ENCODE measurements at regions not wholly inside any gene's neighbourhood (a gene's known extent, or its start where the extent isn't known, plus 50 kb on each side); places are given as distances from the start of the nearest gene placed in this dataset.

DNA sequence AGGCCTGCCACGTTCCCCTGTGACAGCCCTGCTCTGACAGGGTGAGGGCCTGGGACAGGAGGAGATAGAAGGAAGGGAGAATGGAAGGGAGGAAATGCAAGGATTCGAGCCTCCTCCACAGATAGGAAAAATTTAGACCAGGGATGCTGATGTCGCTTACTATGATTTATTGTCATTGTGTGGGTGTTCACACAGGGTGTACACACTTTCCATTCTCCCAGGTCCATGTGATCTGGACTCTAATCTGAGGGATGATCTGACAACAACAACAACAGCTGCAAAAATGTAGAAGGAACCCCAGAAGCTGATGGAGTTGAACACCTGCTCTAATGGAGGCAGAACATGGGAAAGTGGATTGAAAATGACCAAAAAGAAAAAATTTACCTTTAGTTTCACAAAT, 231.7 kb upstream of the TNP1 start:
- Histone ChIP-seq H3K9ac (no peak overlapping the region), H3K4me2 (peak overlapping the region in 4 of 11 experiments; percentile 71 to 85 (median 77); a peak in 6 of 22 replicates), H3K27me3 (peaks cover 0 to 6% (median 0%) of the 10 kb centered on the region in 11 experiments; a peak in 2 of 22 replicates), H3K4me1 (peaks cover 38 to 50% (median 48%) of the 10 kb centered on the region in 10 experiments), H3K27ac (no peak overlapping the region), H4K20me1 (no peaks in the 10 kb centered on the region), H3K4me3 (no peak overlapping the region), H3K36me3 (no peaks in the 10 kb centered on the region), H3K9me3 (replicated peaks in 1 of 11) (peaks cover 0 to 4% (median 0%) of the 10 kb centered on the region in 11 experiments; a peak in 3 of 22 replicates)
- no peak for TF ChIP-seq Cebpa-rat (IDR thresholded peaks at IDR 0.05)

DNA sequence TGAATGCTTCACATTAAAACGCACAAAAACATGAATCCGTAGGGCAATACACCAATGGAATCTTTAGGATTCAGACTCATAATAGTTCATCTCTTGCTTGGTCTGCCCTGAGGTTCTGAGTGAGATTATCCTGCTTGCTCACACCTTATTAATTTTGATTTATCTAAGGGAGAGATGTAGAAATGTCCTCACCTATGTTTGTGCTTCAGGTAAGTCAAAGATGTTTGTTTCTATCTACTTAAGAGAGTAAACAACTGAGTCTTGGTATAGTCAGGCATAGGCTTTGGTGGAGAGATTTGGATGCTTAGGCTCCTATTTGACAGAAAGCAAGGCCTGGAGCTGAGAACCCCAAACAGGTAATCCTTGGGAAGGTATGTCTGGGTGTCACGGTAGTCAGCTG, 231.0 kb upstream of the TNP1 start:
- no peaks in the 10 kb centered on the region for H3K36me3 ChIP-seq
- TF ChIP-seq Cebpa-rat (IDR thresholded peaks at IDR 0.05): no peak
- no peaks in the 10 kb centered on the region for H4K20me1 ChIP-seq
- no peak overlapping the region for H3K4me3 ChIP-seq
- H3K27me3 ChIP-seq: peaks cover 0 to 8% (median 0%) of the 10 kb centered on the region in 11 experiments; a peak in 2 of 22 replicates
- H3K4me2 ChIP-seq: peak overlapping the region; percentile 71 to 85 (median 80)
- H3K9me3 ChIP-seq (replicated peaks in 1 of 11): peaks cover 0 to 4% (median 0%) of the 10 kb centered on the region in 11 experiments; a peak in 3 of 22 replicates
- H3K9ac ChIP-seq: no peak overlapping the region
- peak overlapping the region in 3 of 11 experiments; percentile 57 to 63 (median 63); a peak in 3 of 22 replicates for H3K27ac ChIP-seq
- peaks cover 44 to 57% (median 54%) of the 10 kb centered on the region in 10 experiments for H3K4me1 ChIP-seq

DNA sequence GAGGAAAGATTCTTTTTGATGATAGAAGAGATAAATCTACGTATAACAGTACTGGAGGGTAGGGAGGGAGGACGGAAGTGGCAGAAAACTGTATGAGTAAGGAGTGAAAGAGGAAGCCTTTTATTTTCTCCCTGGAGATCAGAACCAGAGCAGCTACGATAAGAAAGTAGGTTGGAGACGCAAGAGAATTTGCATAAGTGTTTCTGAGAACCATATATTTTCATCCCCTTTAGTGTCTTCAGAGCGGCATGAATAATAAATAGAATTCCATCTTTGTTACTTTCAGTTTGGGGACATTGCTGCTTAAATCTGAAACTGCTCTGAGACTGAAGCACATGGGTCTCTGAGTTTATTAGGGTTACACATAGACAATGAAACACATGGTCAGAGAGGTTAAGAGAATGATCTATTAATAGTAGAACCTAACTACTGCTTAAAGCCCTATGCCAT, 230.2 kb upstream of the TNP1 start:
- Histone ChIP-seq H3K27me3 (peaks cover 0 to 16% (median 0%) of the 10 kb centered on the region in 11 experiments; a peak in 2 of 22 replicates), H4K20me1 (no peaks in the 10 kb centered on the region), H3K9ac (peak overlapping the region in 5 of 11 experiments; percentile 2 to 46 (median 30); a peak in 8 of 22 replicates), H3K27ac (peak overlapping the region in 9 of 11 experiments; percentile 1 to 63 (median 53); a peak in 14 of 22 replicates), H3K9me3 (replicated peaks in 1 of 11) (peaks cover 0 to 4% (median 0%) of the 10 kb centered on the region in 11 experiments; a peak in 3 of 22 replicates), H3K4me2 (peak overlapping the region; percentile 71 to 85 (median 80)), H3K36me3 (no peaks in the 10 kb centered on the region), H3K4me1 (peaks cover 42 to 64% (median 60%) of the 10 kb centered on the region in 10 experiments), H3K4me3 (peak overlapping the region in 7 of 10 experiments; percentile 5 to 54 (median 16); a peak in 7 of 20 replicates)
- no peak for TF ChIP-seq Cebpa-rat (IDR thresholded peaks at IDR 0.05)

DNA sequence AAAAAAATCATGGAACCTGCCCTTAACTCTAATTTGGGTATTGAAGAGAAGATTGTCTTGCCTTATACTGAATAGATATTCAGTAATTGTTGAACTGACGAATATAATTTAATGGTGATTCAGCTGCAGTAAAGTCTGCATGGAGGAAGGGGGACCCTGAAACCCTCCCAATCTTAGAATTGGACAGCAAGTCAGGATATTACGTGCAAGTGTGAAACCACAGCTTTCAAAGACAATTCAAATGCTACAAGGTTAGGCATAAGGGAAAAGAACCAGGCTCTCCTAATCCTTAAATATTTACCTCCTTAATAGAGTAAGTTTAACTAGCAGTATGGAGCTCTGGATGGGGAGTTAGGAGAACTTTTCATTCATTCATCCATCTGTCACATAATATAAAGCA, 226.9 kb upstream of the TNP1 start:
- H3K4me3 ChIP-seq: no peak overlapping the region
- peak overlapping the region; percentile 54 to 85 (median 67) for H3K4me2 ChIP-seq
- H3K36me3 ChIP-seq: no peaks in the 10 kb centered on the region
- H3K9ac ChIP-seq: no peak overlapping the region
- peaks cover 41 to 64% (median 60%) of the 10 kb centered on the region in 10 experiments for H3K4me1 ChIP-seq
- H3K27ac ChIP-seq: peak overlapping the region in 4 of 11 experiments; percentile 14 to 24 (median 19); a peak in 6 of 22 replicates
- H3K9me3 ChIP-seq (replicated peaks in 1 of 11): no peaks in the 10 kb centered on the region
- no peak for TF ChIP-seq Cebpa-rat (IDR thresholded peaks at IDR 0.05)
- no peaks in the 10 kb centered on the region for H4K20me1 ChIP-seq
- peaks cover 0 to 26% (median 0%) of the 10 kb centered on the region in 11 experiments; a peak in 4 of 22 replicates for H3K27me3 ChIP-seq

DNA sequence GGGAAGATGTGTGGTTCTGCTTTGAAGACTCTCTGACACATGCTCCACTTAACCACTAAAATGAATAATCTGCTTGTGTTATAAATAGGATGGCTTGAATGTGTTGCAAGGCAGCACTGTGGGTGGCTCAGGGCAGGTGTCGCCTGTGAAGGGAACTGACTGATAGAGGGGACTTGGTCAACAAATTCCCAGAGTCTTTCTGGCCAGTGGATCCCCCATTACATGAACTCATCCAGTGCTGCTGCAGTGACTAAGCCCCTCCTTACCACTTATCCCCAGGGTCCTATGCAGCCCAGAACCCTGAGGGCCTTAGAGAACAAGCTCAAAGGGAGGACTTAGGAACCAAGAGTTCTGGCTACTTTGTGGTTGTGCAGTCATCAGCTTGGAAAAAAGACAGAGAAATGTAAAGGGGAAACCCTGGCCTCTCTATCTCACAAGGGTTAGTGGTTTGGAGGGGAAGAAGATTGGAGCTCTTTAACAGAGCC, 226.2 kb upstream of the TNP1 start:
- no peaks in the 10 kb centered on the region for H3K9me3 ChIP-seq (replicated peaks in 1 of 11)
- no peak overlapping the region for H3K9ac ChIP-seq
- peaks cover 40 to 59% (median 57%) of the 10 kb centered on the region in 10 experiments for H3K4me1 ChIP-seq
- no peaks in the 10 kb centered on the region for H4K20me1 ChIP-seq
- H3K36me3 ChIP-seq: no peaks in the 10 kb centered on the region
- H3K27me3 ChIP-seq: peaks cover 0 to 21% (median 0%) of the 10 kb centered on the region in 11 experiments; a peak in 4 of 22 replicates
- H3K4me2 ChIP-seq: peak overlapping the region; percentile 54 to 85 (median 67)
- no peak; a peak in 1 of 22 replicates for TF ChIP-seq Cebpa-rat (IDR thresholded peaks at IDR 0.05)
- peak overlapping the region in 5 of 11 experiments; percentile 11 to 24 (median 15); a peak in 6 of 22 replicates for H3K27ac ChIP-seq
- H3K4me3 ChIP-seq: no peak overlapping the region

DNA sequence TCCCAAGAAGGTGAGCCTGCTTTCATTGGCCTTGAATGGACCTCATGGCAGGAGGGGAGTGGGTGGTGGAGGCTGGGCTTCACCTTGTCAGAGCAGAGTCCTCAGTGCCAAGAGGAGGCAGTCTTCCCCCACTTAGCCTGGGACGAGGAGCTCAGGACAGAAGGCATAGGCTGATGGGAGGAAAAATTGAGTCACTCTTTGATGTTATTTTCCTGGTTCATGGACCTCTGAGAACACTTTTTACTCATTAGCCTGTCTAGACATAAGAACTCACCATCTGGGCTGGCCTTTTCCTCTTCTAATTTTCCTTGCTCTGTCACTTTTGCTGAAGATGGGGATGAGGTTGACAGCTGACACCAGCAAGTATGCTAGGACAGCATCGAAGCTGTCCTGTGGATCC, 225.7 kb upstream of the TNP1 start:
- peak overlapping the region; percentile 54 to 85 (median 67) for H3K4me2 ChIP-seq
- TF ChIP-seq Cebpa-rat (IDR thresholded peaks at IDR 0.05): no peak
- H4K20me1 ChIP-seq: no peaks in the 10 kb centered on the region
- no peaks in the 10 kb centered on the region for H3K36me3 ChIP-seq
- H3K27ac ChIP-seq: peak overlapping the region in 1 of 11 experiments; percentile 23; a peak in 2 of 22 replicates
- no peak overlapping the region for H3K9ac ChIP-seq
- peaks cover 34 to 54% (median 51%) of the 10 kb centered on the region in 10 experiments for H3K4me1 ChIP-seq
- H3K4me3 ChIP-seq: no peak overlapping the region
- no peaks in the 10 kb centered on the region for H3K9me3 ChIP-seq (replicated peaks in 1 of 11)
- H3K27me3 ChIP-seq: peaks cover 0 to 21% (median 0%) of the 10 kb centered on the region in 11 experiments; a peak in 4 of 22 replicates

DNA sequence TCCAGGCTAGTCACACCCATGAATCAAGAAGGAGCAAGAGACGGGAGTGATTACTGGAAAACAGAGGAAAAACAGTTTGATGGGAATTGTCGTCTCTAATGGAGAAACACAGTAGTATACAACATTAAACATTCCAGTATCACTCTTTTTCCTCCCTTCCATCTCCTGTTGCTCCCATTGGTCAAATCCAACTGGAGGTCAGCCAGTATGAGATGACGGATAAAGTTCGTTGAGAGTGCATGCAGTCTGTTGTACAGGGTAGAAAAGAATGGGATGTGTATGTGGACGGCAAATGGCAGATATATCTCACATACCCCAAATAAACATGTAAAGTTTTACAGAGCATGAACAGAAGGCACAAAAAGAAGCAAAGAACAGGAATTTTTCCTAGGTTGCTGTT, 221.9 kb upstream of the TNP1 start:
- Histone ChIP-seq H3K9ac (no peak overlapping the region), H3K27me3 (peaks cover 0 to 21% (median 0%) of the 10 kb centered on the region in 11 experiments; a peak in 4 of 22 replicates), H3K4me1 (peaks cover 14 to 17% (median 15%) of the 10 kb centered on the region in 10 experiments), H3K36me3 (no peaks in the 10 kb centered on the region), H4K20me1 (no peaks in the 10 kb centered on the region), H3K9me3 (replicated peaks in 1 of 11) (no peaks in the 10 kb centered on the region), H3K4me3 (no peak overlapping the region), H3K4me2 (no peak overlapping the region), H3K27ac (no peak overlapping the region)
- TF ChIP-seq Cebpa-rat (IDR thresholded peaks at IDR 0.05): no peak

DNA sequence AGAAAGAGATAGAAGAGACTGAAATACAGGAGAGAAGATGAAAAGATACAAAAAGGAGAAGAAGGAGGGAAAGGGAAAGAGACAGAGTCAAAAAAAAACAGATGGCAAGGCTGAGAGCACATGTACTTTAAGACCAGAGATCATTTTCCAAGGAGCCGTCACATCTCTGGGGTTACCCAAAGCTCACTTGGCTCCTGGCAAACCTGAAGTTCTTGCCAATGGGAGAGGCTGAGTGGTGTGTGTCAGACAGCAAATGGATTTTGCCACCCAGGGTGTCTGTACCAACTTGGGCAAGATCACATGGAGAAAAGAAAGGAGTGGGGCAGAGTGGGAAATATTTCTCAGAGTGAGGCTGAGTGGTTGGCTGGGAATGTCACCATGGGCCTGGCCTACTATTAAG, 219.3 kb upstream of the TNP1 start:
- no peaks in the 10 kb centered on the region for H3K4me1 ChIP-seq

DNA sequence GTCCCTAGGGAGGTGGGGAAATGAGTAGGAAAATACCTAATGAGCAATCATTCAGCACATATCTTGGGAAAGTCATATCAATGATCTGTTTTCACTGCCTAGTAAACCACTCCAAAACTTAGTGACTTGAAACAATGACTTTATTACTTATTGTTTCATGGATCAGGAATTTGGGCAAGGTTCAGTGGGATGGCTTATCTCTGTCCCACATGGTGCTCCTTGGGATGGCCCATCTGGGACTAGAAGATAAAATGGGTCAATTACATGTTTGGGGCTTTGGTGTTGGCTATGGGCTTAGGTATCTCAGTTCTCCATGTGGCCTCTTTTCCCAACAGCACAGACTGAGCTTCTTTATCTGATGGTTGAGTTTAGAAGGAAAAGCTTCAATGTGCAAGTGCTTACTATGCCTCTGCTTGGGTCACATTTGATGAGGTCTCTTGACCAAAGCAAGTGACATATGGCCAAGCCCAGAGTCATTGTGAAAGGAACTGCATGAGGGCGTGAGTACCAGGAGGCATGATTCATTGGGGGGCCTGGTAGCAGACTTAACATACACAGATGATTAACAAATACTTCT, 218.1 kb upstream of the TNP1 start:
- H3K27me3 ChIP-seq: peaks cover 0 to 6% (median 0%) of the 10 kb centered on the region in 11 experiments; a peak in 2 of 22 replicates
- H4K20me1 ChIP-seq: no peaks in the 10 kb centered on the region
- H3K4me3 ChIP-seq: no peak overlapping the region
- H3K36me3 ChIP-seq: no peaks in the 10 kb centered on the region
- no peaks in the 10 kb centered on the region for H3K9me3 ChIP-seq (replicated peaks in 1 of 11)
- H3K27ac ChIP-seq: no peak overlapping the region
- no peak overlapping the region for H3K4me2 ChIP-seq
- no peak for TF ChIP-seq Cebpa-rat (IDR thresholded peaks at IDR 0.05)
- no peaks in the 10 kb centered on the region for H3K4me1 ChIP-seq
- H3K9ac ChIP-seq: no peak overlapping the region

More for the DNA sequence above, 219.3 kb upstream of the TNP1 start:
- no peak overlapping the region for H3K9ac ChIP-seq
- H3K27ac ChIP-seq: no peak overlapping the region
- no peaks in the 10 kb centered on the region for H4K20me1 ChIP-seq
- H3K4me3 ChIP-seq: no peak overlapping the region
- no peak overlapping the region for H3K4me2 ChIP-seq
- TF ChIP-seq Cebpa-rat (IDR thresholded peaks at IDR 0.05): no peak
- no peaks in the 10 kb centered on the region for H3K36me3 ChIP-seq
- no peaks in the 10 kb centered on the region for H3K9me3 ChIP-seq (replicated peaks in 1 of 11)
- H3K27me3 ChIP-seq: peaks cover 0 to 13% (median 0%) of the 10 kb centered on the region in 11 experiments; a peak in 4 of 22 replicates

Data from BLaER1 treated with 17β-estradiol and CSF1 and Interleukin-3, amounts not matched to agents 10 nM and 100 nM (cell line).